ENCODE measurements at regions not wholly inside any gene's neighbourhood (a gene's known extent, or its start where the extent isn't known, plus 50 kb on each side); places are given as distances from the start of the nearest gene placed in this dataset.

DNA sequence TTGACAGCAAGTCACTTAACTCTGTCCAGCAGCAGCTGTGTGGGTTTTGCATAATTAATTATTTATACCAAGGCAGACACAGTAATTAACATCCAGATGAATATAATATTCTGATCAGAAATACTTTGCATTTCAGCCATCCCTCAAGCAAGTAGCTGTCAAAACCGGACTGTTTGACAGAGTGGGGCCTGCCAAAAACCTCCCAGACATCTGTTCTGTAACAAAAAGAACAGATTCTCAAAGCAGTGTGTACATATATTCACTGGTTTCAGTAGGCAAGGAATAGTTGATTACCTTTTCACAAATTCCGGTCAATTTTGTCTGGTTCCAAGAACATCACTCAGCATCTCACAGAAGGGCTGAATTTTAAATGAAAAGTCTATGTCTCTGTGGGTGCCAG is 291.6 kb downstream of the CMPK2 start:
- no peaks in the 10 kb centered on the region for H3K9me3 ChIP-seq (ENCODE audit: low read depth)
- Mint-ChIP-seq H3K9me3 (peaks cover 6% of the 10 kb centered on the region), H3K27me3 (ENCODE audit: insufficient read depth, low read depth) (peaks cover 2% of the 10 kb centered on the region), H3K4me1 (peaks cover 5% of the 10 kb centered on the region), H3K27ac (no peak overlapping the region), H3K4me3 (no peak overlapping the region), H3K36me3 (no peaks in the 10 kb centered on the region)
- no peak overlapping the region for H3K27ac ChIP-seq
- no peak overlapping the region for H3K9ac ChIP-seq
- H3F3A ChIP-seq (ENCODE audit: low read depth): no peaks in the 10 kb centered on the region
- H3K4me1 ChIP-seq: peaks cover 6% of the 10 kb centered on the region
- TF ChIP-seq EZH2phosphoT487 (IDR thresholded peaks at IDR 0.05): no peak
- TF ChIP-seq, protein P1, sequence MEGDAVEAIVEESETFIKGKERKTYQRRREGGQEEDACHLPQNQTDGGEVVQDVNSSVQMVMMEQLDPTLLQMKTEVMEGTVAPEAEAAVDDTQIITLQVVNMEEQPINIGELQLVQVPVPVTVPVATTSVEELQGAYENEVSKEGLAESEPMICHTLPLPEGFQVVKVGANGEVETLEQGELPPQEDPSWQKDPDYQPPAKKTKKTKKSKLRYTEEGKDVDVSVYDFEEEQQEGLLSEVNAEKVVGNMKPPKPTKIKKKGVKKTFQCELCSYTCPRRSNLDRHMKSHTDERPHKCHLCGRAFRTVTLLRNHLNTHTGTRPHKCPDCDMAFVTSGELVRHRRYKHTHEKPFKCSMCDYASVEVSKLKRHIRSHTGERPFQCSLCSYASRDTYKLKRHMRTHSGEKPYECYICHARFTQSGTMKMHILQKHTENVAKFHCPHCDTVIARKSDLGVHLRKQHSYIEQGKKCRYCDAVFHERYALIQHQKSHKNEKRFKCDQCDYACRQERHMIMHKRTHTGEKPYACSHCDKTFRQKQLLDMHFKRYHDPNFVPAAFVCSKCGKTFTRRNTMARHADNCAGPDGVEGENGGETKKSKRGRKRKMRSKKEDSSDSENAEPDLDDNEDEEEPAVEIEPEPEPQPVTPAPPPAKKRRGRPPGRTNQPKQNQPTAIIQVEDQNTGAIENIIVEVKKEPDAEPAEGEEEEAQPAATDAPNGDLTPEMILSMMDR (IDR thresholded peaks at IDR 0.05): no peak
- no peak for TF ChIP-seq EZH2 (IDR thresholded peaks at IDR 0.05)
- no peak overlapping the region for H2AFZ ChIP-seq (replicated peaks)
- H3K36me3 ChIP-seq: no peaks in the 10 kb centered on the region
- H3K4me2 ChIP-seq: no peak overlapping the region
- no peak for DNase-seq (ENCODE audit: low spot score)
- no peaks in the 10 kb centered on the region for H3K79me2 ChIP-seq (ENCODE audit: low read depth)
- no peaks in the 10 kb centered on the region for H4K20me1 ChIP-seq (ENCODE audit: low read depth)
- H3K27me3 ChIP-seq: no peaks in the 10 kb centered on the region
- H3K4me3 ChIP-seq: no peak overlapping the region

DNA sequence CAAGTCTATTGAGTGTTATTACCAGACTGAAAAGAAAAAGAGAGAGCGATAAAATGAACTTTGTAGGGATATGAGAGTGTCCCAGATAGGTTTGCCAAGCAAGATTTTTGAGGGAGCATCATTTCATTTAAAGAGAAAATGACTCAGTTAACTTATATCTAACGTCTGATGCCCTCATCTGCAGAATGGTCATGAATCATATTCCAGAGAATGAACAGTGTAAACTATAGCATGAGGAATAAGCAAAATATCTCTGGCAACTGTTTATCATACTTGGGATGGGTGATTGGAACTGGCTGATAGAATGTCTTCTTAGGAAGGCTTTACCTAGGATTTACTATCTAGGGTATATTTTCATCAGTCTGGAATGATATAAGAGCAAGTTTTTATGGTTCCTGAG is 289.4 kb downstream of the CMPK2 start:
- Histone ChIP-seq H3K9me3 (ENCODE audit: low read depth) (no peaks in the 10 kb centered on the region), H2AFZ (replicated peaks) (no peak overlapping the region), H3K79me2 (ENCODE audit: low read depth) (no peaks in the 10 kb centered on the region), H3K9ac (no peak overlapping the region), H3K36me3 (no peaks in the 10 kb centered on the region), H3K27ac (no peak overlapping the region), H4K20me1 (ENCODE audit: low read depth) (no peaks in the 10 kb centered on the region), H3K4me3 (no peak overlapping the region), H3F3A (ENCODE audit: low read depth) (no peaks in the 10 kb centered on the region), H3K27me3 (no peaks in the 10 kb centered on the region), H3K4me2 (no peak overlapping the region), H3K4me1 (peaks cover 6% of the 10 kb centered on the region)
- H3K4me3 Mint-ChIP-seq: no peak overlapping the region
- H3K9me3 Mint-ChIP-seq: no peaks in the 10 kb centered on the region
- DNase-seq (ENCODE audit: low spot score): no peak
- peaks cover 5% of the 10 kb centered on the region for H3K4me1 Mint-ChIP-seq
- H3K36me3 Mint-ChIP-seq: no peaks in the 10 kb centered on the region
- no peaks in the 10 kb centered on the region for H3K27me3 Mint-ChIP-seq (ENCODE audit: insufficient read depth, low read depth)
- TF ChIP-seq EZH2phosphoT487 (IDR thresholded peaks at IDR 0.05): no peak
- TF ChIP-seq EZH2 (IDR thresholded peaks at IDR 0.05): no peak
- TF ChIP-seq, protein P1 (IDR thresholded peaks at IDR 0.05): no peak
- H3K27ac Mint-ChIP-seq: no peak overlapping the region

DNA sequence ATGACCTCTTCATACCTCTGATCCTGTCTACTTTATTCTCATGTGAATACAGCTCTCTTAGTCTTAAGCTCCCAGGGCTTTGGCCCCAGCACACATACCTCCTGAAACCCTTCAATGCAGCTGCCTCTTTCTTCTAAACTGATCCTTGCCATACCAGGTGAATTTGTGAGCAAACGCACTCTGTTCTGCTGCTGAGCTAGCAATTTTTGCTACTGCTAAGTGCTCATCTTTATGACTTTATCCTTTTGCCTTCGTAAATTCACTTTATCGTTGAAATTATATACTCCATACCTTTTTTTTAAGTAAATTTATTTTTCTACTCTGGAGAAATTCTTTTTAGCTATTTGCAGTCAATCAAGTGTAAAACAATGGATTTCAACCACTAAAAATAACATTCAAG is 287.7 kb downstream of the CMPK2 start:
- H3F3A ChIP-seq (ENCODE audit: low read depth): no peaks in the 10 kb centered on the region
- DNase-seq (ENCODE audit: low spot score): no peak
- Mint-ChIP-seq H3K36me3 (no peaks in the 10 kb centered on the region), H3K4me3 (no peak overlapping the region), H3K4me1 (peaks cover 3% of the 10 kb centered on the region), H3K27ac (no peak overlapping the region), H3K9me3 (no peaks in the 10 kb centered on the region), H3K27me3 (ENCODE audit: insufficient read depth, low read depth) (no peaks in the 10 kb centered on the region)
- H3K4me3 ChIP-seq: no peak overlapping the region
- H3K9me3 ChIP-seq (ENCODE audit: low read depth): no peaks in the 10 kb centered on the region
- no peaks in the 10 kb centered on the region for H3K27me3 ChIP-seq
- H3K27ac ChIP-seq: no peak overlapping the region
- no peak overlapping the region for H2AFZ ChIP-seq (replicated peaks)
- H3K79me2 ChIP-seq (ENCODE audit: low read depth): no peaks in the 10 kb centered on the region
- TF ChIP-seq EZH2 (IDR thresholded peaks at IDR 0.05) (no peak), EZH2phosphoT487 (IDR thresholded peaks at IDR 0.05) (no peak)
- TF ChIP-seq, protein P1 (IDR thresholded peaks at IDR 0.05): no peak
- H3K36me3 ChIP-seq: no peaks in the 10 kb centered on the region
- H3K4me2 ChIP-seq: no peak overlapping the region
- no peaks in the 10 kb centered on the region for H3K4me1 ChIP-seq
- H4K20me1 ChIP-seq (ENCODE audit: low read depth): no peaks in the 10 kb centered on the region
- H3K9ac ChIP-seq: no peak overlapping the region

All from neural progenitor cell (in vitro differentiated cells).